ENCODE measurements at regions not wholly inside any gene's neighbourhood (a gene's known extent, or its start where the extent isn't known, plus 50 kb on each side); places are given as distances from the start of the nearest gene placed in this dataset.

DNA sequence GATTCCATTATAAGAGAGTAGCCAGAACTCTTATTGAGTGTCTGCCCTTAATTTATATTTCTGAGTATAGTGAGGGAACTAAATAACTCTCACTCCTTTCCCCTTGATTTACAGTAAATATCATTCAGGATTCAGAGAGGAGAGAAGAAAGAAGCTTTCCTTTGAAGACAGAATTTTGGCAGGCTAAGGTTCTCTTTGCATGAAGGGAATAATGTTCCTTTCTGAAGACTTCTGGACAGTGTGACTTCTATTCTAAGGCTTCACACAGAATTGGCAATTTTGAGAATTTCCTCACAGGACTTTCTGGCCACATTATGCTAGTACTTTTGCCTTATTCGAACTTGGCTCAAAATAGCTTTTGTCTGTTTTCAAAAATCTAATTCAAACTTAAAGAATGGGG lies 352.2 kb upstream of the FBXO33 start:
- H3K4me1 ChIP-seq (ENCODE audit: control insufficient read depth, insufficient read depth, low read length, poor library complexity, severe bottlenecking): no peaks in the 10 kb centered on the region
- H3K36me3 ChIP-seq (ENCODE audit: control insufficient read depth, insufficient read depth, low read length): no peaks in the 10 kb centered on the region
- H3K27ac ChIP-seq (ENCODE audit: low read depth, low read length, severe bottlenecking): no peak overlapping the region
- no peaks in the 10 kb centered on the region for H3K9me3 ChIP-seq (ENCODE audit: control insufficient read depth, low read length)
- no peak overlapping the region for H3K4me3 ChIP-seq (ENCODE audit: extremely low read depth, insufficient read depth, low read length, poor library complexity, severe bottlenecking)
- no CpG with 5 or more reads among the region's 1 CpG for WGBS, 2 experiments (ENCODE audit: insufficient coverage in 2 of 2)

DNA sequence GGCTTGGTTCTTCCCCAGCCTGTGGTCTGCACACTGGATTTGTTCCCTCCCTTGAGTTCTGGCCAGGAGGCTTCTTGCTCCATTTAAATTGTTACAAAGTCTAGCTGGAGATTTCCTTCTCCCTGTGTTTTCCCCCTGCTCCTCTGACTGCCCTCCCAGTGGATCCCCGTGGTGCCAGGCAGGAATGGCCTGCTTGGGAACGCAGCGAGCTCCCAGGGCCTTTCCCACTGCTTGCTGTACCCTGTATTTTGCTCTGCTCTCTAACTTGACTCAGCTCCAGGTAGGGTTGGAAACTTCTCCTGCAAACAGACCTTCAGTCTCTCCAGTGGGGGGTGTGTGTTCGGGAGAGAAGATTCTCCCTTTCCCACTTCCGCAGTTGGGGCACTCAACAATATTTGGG lies 349.2 kb upstream of the FBXO33 start:
- WGBS, 2 experiments (ENCODE audit: insufficient coverage in 2 of 2): 88 to 92% methylated on average over 3 of the region's 5 CpGs

DNA sequence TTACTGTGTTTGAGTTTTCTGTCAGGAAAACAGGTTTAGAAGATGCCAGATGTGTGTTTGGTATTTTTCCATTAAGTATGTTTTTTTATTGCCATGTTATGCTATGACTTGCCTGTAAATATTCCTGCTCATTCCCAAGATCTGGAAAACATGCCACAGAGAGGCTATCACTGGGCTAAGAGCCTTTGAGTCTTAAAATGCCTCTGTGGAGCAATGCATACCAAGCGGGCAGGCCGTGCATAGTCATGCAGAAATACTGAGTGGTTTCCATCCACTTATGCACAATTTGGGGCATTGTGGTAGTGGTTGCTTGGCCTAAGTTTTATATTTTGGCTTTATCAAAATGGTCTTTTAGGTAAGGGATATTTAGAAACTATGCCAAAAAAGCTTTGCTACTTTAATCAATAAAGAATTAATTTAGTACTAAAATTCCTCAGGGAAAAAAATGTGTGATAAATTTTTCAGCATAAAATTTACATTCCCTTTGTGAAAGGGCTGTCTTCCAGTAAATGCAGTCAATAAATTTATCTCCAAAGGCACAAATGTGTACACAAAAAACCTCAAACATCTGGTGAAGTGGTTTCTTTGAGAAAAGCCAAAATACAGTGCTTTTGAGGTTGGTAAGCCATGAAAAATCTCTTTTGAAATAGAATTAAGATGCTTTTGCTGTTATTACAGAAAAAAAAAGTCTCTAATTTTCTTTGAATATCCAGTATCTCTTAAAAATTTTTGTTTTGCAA lies 341.3 kb upstream of the FBXO33 start:
- Histone ChIP-seq H3K27ac (ENCODE audit: low read depth, low read length, severe bottlenecking) (no peak overlapping the region), H3K4me3 (ENCODE audit: extremely low read depth, insufficient read depth, low read length, poor library complexity, severe bottlenecking) (no peak overlapping the region), H3K9me3 (ENCODE audit: control insufficient read depth, low read length) (no peaks in the 10 kb centered on the region), H3K36me3 (ENCODE audit: control insufficient read depth, insufficient read depth, low read length) (no peaks in the 10 kb centered on the region), H3K4me1 (ENCODE audit: control insufficient read depth, insufficient read depth, low read length, poor library complexity, severe bottlenecking) (no peaks in the 10 kb centered on the region)
- 83 to 100% methylated on average over 1 to 2 of the region's 2 CpGs for WGBS, 2 experiments (ENCODE audit: insufficient coverage in 2 of 2)

More for the DNA sequence above, 349.2 kb upstream of the FBXO33 start:
- H3K4me3 ChIP-seq (ENCODE audit: extremely low read depth, insufficient read depth, low read length, poor library complexity, severe bottlenecking): no peak overlapping the region
- H3K9me3 ChIP-seq (ENCODE audit: control insufficient read depth, low read length): no peaks in the 10 kb centered on the region
- H3K4me1 ChIP-seq (ENCODE audit: control insufficient read depth, insufficient read depth, low read length, poor library complexity, severe bottlenecking): no peaks in the 10 kb centered on the region
- H3K36me3 ChIP-seq (ENCODE audit: control insufficient read depth, insufficient read depth, low read length): no peaks in the 10 kb centered on the region
- no peak overlapping the region for H3K27ac ChIP-seq (ENCODE audit: low read depth, low read length, severe bottlenecking)

DNA sequence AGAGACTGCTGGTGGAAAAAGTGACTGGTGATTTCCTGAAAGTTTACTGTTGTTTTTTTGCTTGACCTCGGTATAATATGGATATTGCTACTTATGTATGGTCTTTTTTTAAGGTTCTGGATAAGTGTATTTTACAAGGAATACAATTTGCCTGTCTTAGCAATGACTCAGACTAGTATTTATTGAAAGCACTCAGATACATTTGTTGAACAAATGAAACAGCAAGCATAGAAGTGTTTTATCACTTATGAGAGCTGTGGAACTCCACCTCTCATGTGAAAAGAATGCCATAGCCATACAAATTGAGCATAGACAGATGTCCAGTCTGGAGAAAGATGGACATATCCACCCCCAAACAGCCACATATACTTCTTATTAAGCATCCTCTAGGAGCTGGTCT lies 340.4 kb upstream of the FBXO33 start:
- Histone ChIP-seq H3K9me3 (ENCODE audit: control insufficient read depth, low read length) (no peaks in the 10 kb centered on the region), H3K27ac (ENCODE audit: low read depth, low read length, severe bottlenecking) (peak overlapping the region; percentile 2), H3K4me1 (ENCODE audit: control insufficient read depth, insufficient read depth, low read length, poor library complexity, severe bottlenecking) (no peaks in the 10 kb centered on the region), H3K36me3 (ENCODE audit: control insufficient read depth, insufficient read depth, low read length) (no peaks in the 10 kb centered on the region), H3K4me3 (ENCODE audit: extremely low read depth, insufficient read depth, low read length, poor library complexity, severe bottlenecking) (no peak overlapping the region)
- WGBS, 2 experiments (ENCODE audit: insufficient coverage in 2 of 2): 60 to 67% methylated on average over 1 of the region's 1 CpG

DNA sequence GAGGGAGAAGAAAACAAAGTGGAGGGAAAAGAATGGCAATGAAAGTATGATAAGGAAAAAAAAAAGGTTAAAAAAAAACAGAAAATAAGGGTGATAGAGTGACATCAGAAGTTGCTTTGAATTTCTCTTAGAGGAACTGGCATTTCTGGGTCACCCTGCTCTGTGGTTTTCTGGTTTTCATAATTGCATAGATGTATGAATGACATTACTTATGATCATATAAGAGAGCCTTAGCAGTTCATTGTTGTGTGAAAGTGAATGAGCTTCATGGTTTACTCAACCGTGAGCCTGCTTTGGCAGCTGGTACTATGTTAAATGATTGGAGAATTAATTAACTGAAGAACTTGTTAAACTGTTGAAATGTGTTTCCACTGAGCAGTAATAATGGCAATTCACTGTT lies 336.4 kb upstream of the FBXO33 start:
- Histone ChIP-seq H3K27ac (ENCODE audit: low read depth, low read length, severe bottlenecking) (no peak overlapping the region), H3K9me3 (ENCODE audit: control insufficient read depth, low read length) (no peaks in the 10 kb centered on the region), H3K4me3 (ENCODE audit: extremely low read depth, insufficient read depth, low read length, poor library complexity, severe bottlenecking) (no peak overlapping the region), H3K4me1 (ENCODE audit: control insufficient read depth, insufficient read depth, low read length, poor library complexity, severe bottlenecking) (no peaks in the 10 kb centered on the region), H3K36me3 (ENCODE audit: control insufficient read depth, insufficient read depth, low read length) (no peaks in the 10 kb centered on the region)
- 88 to 100% methylated on average over 1 of the region's 1 CpG for WGBS, 2 experiments (ENCODE audit: insufficient coverage in 2 of 2)

DNA sequence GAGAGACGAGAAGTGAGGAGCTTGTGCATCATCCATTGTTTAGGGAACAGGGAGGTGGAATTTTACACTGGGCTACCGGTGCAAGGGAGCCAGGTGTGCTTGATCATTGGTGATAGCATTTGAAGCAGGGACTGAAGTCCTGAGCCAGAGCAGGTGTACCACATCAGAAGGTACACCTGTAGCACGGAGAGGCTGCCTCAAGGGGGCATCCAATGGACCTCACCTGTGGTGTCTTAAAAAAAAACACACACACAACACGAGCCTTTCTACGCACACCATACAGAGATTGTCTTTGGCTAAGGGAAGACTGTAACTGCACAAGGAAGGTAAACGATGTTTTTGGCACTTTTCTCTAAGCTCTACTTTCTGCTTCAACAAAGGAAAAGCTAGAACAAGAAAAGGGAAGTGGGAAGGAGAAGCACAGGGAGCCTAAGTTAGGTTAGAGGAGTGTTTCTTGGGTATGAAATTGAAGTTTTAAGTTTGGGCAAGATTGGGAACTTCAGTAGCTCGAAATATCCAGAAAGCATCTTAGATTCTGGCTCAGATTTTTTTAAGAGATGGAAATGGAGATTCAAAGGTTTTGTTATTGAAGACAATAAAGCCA lies 334.3 kb upstream of the FBXO33 start:
- H3K4me1 ChIP-seq (ENCODE audit: control insufficient read depth, insufficient read depth, low read length, poor library complexity, severe bottlenecking): no peaks in the 10 kb centered on the region
- no peak overlapping the region for H3K27ac ChIP-seq (ENCODE audit: low read depth, low read length, severe bottlenecking)
- no peak overlapping the region for H3K4me3 ChIP-seq (ENCODE audit: extremely low read depth, insufficient read depth, low read length, poor library complexity, severe bottlenecking)
- H3K36me3 ChIP-seq (ENCODE audit: control insufficient read depth, insufficient read depth, low read length): no peaks in the 10 kb centered on the region
- no peaks in the 10 kb centered on the region for H3K9me3 ChIP-seq (ENCODE audit: control insufficient read depth, low read length)
- 77 to 82% methylated on average over 3 to 4 of the region's 7 CpGs for WGBS, 2 experiments (ENCODE audit: insufficient coverage in 2 of 2)

DNA sequence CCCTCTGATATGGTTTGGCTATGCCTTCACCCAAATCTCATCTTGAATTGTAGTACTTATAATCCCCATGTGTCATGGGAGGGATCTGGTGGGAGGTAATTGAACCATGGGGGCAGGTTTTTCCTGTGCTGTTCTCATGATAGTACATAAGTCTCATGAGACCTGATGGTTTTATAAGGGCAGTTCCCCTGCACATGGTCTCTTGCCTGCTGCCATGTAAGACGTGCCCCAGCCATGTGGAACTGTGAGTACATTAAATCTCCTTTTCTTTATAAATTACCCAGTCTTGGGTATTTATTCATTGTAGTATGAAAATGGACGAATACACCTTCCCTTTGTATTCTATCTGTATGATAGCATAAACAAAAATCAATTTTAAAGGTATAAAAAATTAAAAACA lies 333.4 kb upstream of the FBXO33 start:
- WGBS, 2 experiments (ENCODE audit: insufficient coverage in 2 of 2): no CpG with 5 or more reads among the region's 2 CpGs
- H3K27ac ChIP-seq (ENCODE audit: low read depth, low read length, severe bottlenecking): no peak overlapping the region
- no peaks in the 10 kb centered on the region for H3K9me3 ChIP-seq (ENCODE audit: control insufficient read depth, low read length)
- H3K4me3 ChIP-seq (ENCODE audit: extremely low read depth, insufficient read depth, low read length, poor library complexity, severe bottlenecking): no peak overlapping the region
- no peaks in the 10 kb centered on the region for H3K4me1 ChIP-seq (ENCODE audit: control insufficient read depth, insufficient read depth, low read length, poor library complexity, severe bottlenecking)
- H3K36me3 ChIP-seq (ENCODE audit: control insufficient read depth, insufficient read depth, low read length): no peaks in the 10 kb centered on the region

DNA sequence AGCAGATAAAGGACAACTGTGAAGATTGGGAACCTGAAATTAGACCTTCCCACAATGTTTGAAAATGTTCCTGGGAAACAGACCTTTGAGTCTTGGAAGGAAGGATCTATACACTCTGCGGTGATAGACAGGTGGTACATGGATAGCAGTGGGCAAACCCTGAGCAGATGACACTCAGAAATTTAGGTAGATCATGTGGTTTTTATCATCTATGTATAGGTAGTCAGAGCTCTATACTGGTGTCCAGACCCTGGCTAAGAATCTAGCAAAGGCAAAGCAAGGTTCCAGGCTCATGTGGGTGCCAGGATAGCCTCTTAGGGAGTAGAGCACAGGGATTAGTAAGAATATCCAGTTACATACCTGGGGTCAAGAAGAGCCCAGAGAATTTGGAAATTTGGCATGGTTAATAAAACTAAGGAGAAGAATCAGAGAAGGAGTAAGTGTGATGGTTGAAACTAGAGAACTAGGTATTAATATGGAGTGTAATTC lies 331.2 kb upstream of the FBXO33 start:
- Histone ChIP-seq H3K4me3 (ENCODE audit: extremely low read depth, insufficient read depth, low read length, poor library complexity, severe bottlenecking) (no peak overlapping the region), H3K4me1 (ENCODE audit: control insufficient read depth, insufficient read depth, low read length, poor library complexity, severe bottlenecking) (no peaks in the 10 kb centered on the region), H3K36me3 (ENCODE audit: control insufficient read depth, insufficient read depth, low read length) (no peaks in the 10 kb centered on the region), H3K9me3 (ENCODE audit: control insufficient read depth, low read length) (no peaks in the 10 kb centered on the region), H3K27ac (ENCODE audit: low read depth, low read length, severe bottlenecking) (peak overlapping the region; percentile 48)
- 100% methylated on average over 1 of the region's 1 CpG for WGBS, 2 experiments (ENCODE audit: insufficient coverage in 2 of 2)

DNA sequence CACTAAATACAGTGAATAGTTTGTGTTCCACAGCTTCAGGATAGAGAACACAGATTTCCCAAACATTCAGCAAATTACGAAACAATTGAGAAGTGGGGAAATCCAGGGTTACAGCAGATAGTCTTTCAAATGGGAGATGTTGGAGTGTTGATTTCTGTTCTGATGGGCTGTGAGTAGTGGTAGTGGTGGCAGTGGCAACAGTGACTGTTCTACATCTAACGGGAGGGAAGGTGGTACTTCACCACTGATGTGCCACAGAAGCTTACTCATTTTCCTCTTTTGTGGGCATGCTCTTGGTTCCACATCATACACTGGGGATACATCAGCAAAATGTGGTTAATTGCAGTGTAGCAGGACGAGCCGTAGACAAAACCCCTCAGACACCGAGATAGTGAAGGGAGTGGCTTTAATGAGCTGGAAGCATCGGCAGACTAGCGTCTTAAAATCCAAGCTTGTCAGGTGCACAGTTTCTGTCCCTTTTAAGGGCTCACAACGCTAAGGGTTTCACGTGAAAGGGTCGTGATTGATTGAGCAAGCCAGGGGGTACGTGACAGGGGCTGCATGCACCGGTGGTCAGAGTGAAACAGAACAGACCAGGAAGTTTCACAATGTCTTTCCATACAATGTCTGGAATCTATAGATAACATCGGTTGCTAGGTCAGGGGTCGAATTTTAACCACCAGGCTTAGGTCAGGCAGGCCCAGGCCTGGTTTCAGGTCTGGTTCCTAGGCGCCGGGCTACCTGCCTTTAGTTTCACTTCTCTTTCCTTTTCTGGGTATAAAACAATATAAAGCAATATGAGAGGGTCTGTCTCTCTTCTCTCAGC lies 330.6 kb upstream of the FBXO33 start:
- Histone ChIP-seq H3K27ac (ENCODE audit: low read depth, low read length, severe bottlenecking) (peak overlapping the region; percentile 48), H3K4me1 (ENCODE audit: control insufficient read depth, insufficient read depth, low read length, poor library complexity, severe bottlenecking) (no peaks in the 10 kb centered on the region), H3K9me3 (ENCODE audit: control insufficient read depth, low read length) (no peaks in the 10 kb centered on the region), H3K36me3 (ENCODE audit: control insufficient read depth, insufficient read depth, low read length) (no peaks in the 10 kb centered on the region), H3K4me3 (ENCODE audit: extremely low read depth, insufficient read depth, low read length, poor library complexity, severe bottlenecking) (no peak overlapping the region)
- 81 to 89% methylated on average over 11 of the region's 16 CpGs for WGBS, 2 experiments (ENCODE audit: insufficient coverage in 2 of 2)

DNA sequence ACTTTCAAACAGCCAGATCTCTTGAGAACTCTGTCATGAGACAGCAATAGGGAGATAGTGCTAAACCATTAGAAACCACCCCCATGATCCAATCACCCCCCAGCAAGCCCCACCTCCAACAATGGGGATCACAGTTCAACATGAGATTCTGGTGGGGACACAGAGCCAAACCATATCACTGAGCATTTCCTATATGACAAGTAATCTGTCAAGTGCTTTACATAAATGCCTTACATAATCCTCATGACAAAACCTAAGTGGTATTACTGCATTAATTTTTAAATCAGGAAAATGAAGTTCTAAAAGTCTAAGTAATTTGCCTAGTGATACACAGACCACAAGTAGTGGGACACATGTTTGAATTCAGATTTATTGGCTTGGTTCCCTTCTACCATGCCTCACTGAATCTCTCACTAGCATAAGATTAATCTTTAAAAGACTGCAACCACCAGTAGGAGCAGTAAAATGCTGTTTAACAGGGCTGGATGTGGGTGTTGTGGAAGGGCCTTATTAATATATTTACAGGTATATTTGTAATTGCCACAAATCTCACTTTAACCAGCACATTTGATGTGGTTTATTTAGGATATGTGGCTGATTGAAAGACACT lies 323.1 kb upstream of the FBXO33 start:
- Histone ChIP-seq H3K27ac (ENCODE audit: low read depth, low read length, severe bottlenecking) (no peak overlapping the region), H3K4me3 (ENCODE audit: extremely low read depth, insufficient read depth, low read length, poor library complexity, severe bottlenecking) (no peak overlapping the region), H3K9me3 (ENCODE audit: control insufficient read depth, low read length) (no peaks in the 10 kb centered on the region), H3K4me1 (ENCODE audit: control insufficient read depth, insufficient read depth, low read length, poor library complexity, severe bottlenecking) (no peaks in the 10 kb centered on the region), H3K36me3 (ENCODE audit: control insufficient read depth, insufficient read depth, low read length) (no peaks in the 10 kb centered on the region)

Measured in mesodermal cell (in vitro differentiated cells).